Breast epithelium (tissue), 3 donors: ENCODE measurements at regions not wholly inside any gene's neighbourhood (a gene's known extent, or its start where the extent isn't known, plus 50 kb on each side); places are given as distances from the start of the nearest gene placed in this dataset.

ENCODE experiments used
- POLR2A ChIP-seq: fragments of 450-650 bp; IDR thresholded peaks from one replicate; pipeline ENCODE4 v1.6.1; 2016; ENCODE audit warnings: antibody characterized with exemption, mild to moderate bottlenecking, moderate library complexity
- POLR2AphosphoS5 ChIP-seq, 3 donors: sonication (generic); formaldehyde crosslinking; IDR thresholded peaks; one replicate each; pipeline ENCODE4 v1.6.1; 2017; ENCODE audit warnings: antibody characterized with exemption in 3 of 3
- TF ChIP-seq, protein P1 (sequence below), 3 donors: fragments of 450-650 bp; IDR thresholded peaks; one replicate each; pipeline ENCODE4 v1.5.1; 2016 to 2017; ENCODE audit warnings: antibody characterized with exemption in 3 of 3, mild to moderate bottlenecking in 3 of 3, moderate library complexity in 3 of 3

DNA sequence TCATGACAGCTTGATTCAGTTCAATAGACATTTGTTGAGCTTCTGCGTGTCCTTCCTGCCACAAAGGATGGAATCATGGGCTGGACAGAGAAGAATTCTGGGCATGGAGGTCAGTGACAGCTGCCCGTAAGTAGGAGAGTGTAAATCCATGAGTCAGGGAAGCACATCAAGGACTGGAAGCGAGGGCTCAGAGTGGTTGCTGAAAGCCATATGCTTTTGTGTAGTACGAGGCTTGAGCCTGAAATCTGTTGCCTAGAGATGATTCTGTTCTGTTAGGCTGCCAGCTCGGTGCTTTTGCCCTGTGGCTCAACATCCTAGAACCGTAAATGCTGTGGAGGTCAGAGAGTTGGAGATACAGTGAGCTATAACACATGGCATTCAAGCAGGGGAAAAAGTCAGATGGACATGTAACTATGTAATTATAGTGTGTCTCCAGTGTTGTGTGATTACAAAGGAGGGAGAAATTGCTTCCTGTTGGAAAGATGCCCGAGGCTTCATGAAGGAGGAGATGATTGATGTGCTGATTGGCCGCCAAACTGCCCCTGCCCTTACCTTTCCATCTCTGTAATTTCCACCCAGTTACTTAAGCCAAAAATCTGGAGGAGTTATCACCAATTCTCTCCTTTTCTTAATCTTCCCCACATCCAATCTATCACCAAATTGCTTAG, 92.8 kb upstream of the CACNA1E start:
- TF ChIP-seq, protein P1, sequence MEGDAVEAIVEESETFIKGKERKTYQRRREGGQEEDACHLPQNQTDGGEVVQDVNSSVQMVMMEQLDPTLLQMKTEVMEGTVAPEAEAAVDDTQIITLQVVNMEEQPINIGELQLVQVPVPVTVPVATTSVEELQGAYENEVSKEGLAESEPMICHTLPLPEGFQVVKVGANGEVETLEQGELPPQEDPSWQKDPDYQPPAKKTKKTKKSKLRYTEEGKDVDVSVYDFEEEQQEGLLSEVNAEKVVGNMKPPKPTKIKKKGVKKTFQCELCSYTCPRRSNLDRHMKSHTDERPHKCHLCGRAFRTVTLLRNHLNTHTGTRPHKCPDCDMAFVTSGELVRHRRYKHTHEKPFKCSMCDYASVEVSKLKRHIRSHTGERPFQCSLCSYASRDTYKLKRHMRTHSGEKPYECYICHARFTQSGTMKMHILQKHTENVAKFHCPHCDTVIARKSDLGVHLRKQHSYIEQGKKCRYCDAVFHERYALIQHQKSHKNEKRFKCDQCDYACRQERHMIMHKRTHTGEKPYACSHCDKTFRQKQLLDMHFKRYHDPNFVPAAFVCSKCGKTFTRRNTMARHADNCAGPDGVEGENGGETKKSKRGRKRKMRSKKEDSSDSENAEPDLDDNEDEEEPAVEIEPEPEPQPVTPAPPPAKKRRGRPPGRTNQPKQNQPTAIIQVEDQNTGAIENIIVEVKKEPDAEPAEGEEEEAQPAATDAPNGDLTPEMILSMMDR (IDR thresholded peaks at IDR 0.05), result no peak
- TF ChIP-seq POLR2A (no peak), POLR2AphosphoS5 (IDR thresholded peaks at IDR 0.05) (no peak)
